HEK293T (cell line): ENCODE measurements at regions not wholly inside any gene's neighbourhood (a gene's known extent, or its start where the extent isn't known, plus 50 kb on each side); places are given as distances from the start of the nearest gene placed in this dataset.

Experiments
- BHLHE40 ChIP-seq: fragments of 450-650 bp; IDR thresholded peaks from 2 replicates; pipeline ENCODE4 v1.6.1; 2016; ENCODE audit warnings: mild to moderate bottlenecking, moderate library complexity, borderline replicate concordance
- L3MBTL2 ChIP-seq: fragments of 450-650 bp; conservative IDR thresholded peaks from 2 replicates; pipeline ENCODE4 v1.6.1; 2016; ENCODE audit warnings: mild to moderate bottlenecking
- LEF1 ChIP-seq: fragments of 450-650 bp; IDR thresholded peaks from 2 replicates; pipeline ENCODE4 v1.6.1; 2017; ENCODE audit warnings: mild to moderate bottlenecking, borderline replicate concordance
- SP1 ChIP-seq: fragments of 450-650 bp; IDR thresholded peaks from 2 replicates; pipeline ENCODE4 v1.6.1; 2017
- TARDBP ChIP-seq: fragments of 450-650 bp; IDR thresholded peaks from 2 replicates; pipeline ENCODE4 v1.6.1; 2016

DNA sequence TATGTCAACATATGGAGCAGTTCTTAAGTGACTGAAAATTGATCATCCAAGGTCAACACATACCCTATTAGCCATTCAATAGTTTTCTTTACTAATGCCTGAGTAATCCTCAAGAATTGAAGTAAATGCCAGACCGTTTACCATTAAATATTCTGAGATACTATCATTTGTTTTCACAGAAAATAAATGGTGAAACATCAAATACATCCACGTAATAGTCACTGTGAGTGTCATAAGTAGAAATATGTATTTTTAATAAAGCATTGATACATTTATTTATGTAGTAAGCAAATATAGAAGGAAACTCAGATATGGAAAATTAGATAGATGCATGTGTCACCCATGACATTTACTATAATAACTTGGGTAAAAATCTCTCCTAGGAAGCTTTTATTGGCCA is 927.8 kb upstream of the NRXN1 start:
- no peak for TF ChIP-seq SP1
- no peak for TF ChIP-seq L3MBTL2
- no peak for TF ChIP-seq LEF1
- no peak for TF ChIP-seq BHLHE40
- TF ChIP-seq TARDBP: no peak
